GM23338 (cell line): ENCODE measurements at regions not wholly inside any gene's neighbourhood (a gene's known extent, or its start where the extent isn't known, plus 50 kb on each side); places are given as distances from the start of the nearest gene placed in this dataset.

Experiments used
- CTCF ChIP-seq, 2 experiments: fragments of 200-600 bp in 1 of 2; sonication (generic) in 1 of 2; conservative IDR thresholded peaks; 2 replicates each; pipeline versions ENCODE4 v1.5.1 to v1.6.1; 2016 to 2017; ENCODE audit warnings: antibody characterized with exemption in 2 of 2, low read depth in 2 of 2, mild to moderate bottlenecking in 2 of 2, moderate library complexity in 1 of 2
- EZH2phosphoT487 ChIP-seq: fragments of 200-600 bp; sonication (generic); IDR thresholded peaks from one replicate; pipeline ENCODE4 v1.8.1; 2018; ENCODE audit warnings: antibody characterized with exemption; ENCODE audit not compliant: unreplicated experiment
- REST ChIP-seq: IDR thresholded peaks from one replicate; pipeline ENCODE4 v1.6.1; 2018; ENCODE audit warnings: antibody characterized with exemption; ENCODE audit not compliant: unreplicated experiment

GRCh38 chr2:167637741-167638140 is 609.7 kb downstream of the STK39 start:
- TF ChIP-seq CTCF (conservative IDR thresholded peaks at IDR 0.05; ENCODE audit: low read depth in 2 of 2) (no peak), EZH2phosphoT487 (no peak), REST (no peak)
